ENCODE measurements at regions not wholly inside any gene's neighbourhood (a gene's known extent, or its start where the extent isn't known, plus 50 kb on each side); places are given as distances from the start of the nearest gene placed in this dataset.
"Not testable (repeated sequence)": the region's sequence is repeated elsewhere in the genome, so short reads cannot be mapped to it uniquely, and the experiment has no call there.

- H3K4me3 ChIP-seq (ENCODE audit: insufficient read depth, low read length, poor library complexity, severe bottlenecking): no peak overlapping the region
- no peaks in the 10 kb centered on the region for H3K79me2 ChIP-seq (ENCODE audit: insufficient read depth, low read length)
- no peaks in the 10 kb centered on the region for H3K9me3 ChIP-seq (ENCODE audit: insufficient read depth, low read length)
- H2AFZ ChIP-seq (ENCODE audit: low read depth, low read length, severe bottlenecking): no peak overlapping the region
- H3K27me3 ChIP-seq (ENCODE audit: low read length): no peaks in the 10 kb centered on the region
- H3K9me2 ChIP-seq (replicated peaks; ENCODE audit: insufficient read depth, low read length): no peaks in the 10 kb centered on the region
- no peak overlapping the region for H3K4me2 ChIP-seq (ENCODE audit: low read depth, low read length, poor library complexity, severe bottlenecking)
- no peak overlapping the region for H3K9ac ChIP-seq (ENCODE audit: low read length)
- H4K20me1 ChIP-seq (ENCODE audit: low read depth, low read length): no peaks in the 10 kb centered on the region
- no peaks in the 10 kb centered on the region for H3F3A ChIP-seq (ENCODE audit: insufficient read depth)
- no peaks in the 10 kb centered on the region for H3K36me3 ChIP-seq (ENCODE audit: low read length)
- H3K27ac ChIP-seq (ENCODE audit: low read depth, low read length): no peak overlapping the region
- TF ChIP-seq, protein P1, sequence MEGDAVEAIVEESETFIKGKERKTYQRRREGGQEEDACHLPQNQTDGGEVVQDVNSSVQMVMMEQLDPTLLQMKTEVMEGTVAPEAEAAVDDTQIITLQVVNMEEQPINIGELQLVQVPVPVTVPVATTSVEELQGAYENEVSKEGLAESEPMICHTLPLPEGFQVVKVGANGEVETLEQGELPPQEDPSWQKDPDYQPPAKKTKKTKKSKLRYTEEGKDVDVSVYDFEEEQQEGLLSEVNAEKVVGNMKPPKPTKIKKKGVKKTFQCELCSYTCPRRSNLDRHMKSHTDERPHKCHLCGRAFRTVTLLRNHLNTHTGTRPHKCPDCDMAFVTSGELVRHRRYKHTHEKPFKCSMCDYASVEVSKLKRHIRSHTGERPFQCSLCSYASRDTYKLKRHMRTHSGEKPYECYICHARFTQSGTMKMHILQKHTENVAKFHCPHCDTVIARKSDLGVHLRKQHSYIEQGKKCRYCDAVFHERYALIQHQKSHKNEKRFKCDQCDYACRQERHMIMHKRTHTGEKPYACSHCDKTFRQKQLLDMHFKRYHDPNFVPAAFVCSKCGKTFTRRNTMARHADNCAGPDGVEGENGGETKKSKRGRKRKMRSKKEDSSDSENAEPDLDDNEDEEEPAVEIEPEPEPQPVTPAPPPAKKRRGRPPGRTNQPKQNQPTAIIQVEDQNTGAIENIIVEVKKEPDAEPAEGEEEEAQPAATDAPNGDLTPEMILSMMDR (IDR thresholded peaks at IDR 0.05; ENCODE audit: insufficient read depth, low read length, poor library complexity, severe bottlenecking): no peak
- no peak for TF ChIP-seq EZH2phosphoT487 (conservative IDR thresholded peaks at IDR 0.05; ENCODE audit: low read length)
These were observed 179.9 kb downstream of the KIT start for GRCh38 chr4:54837576-54838140.

GRCh38 chr4:54828361-54828760 is 170.6 kb downstream of the KIT start:
- H3K27me3 ChIP-seq (ENCODE audit: low read length); H3K4me2 ChIP-seq (ENCODE audit: low read depth, low read length, poor library complexity, severe bottlenecking); H3K79me2 ChIP-seq (ENCODE audit: insufficient read depth, low read length); H3K9me2 ChIP-seq (replicated peaks; ENCODE audit: insufficient read depth, low read length); H3F3A ChIP-seq (ENCODE audit: insufficient read depth); H3K4me3 ChIP-seq (ENCODE audit: insufficient read depth, low read length, poor library complexity, severe bottlenecking); H4K20me1 ChIP-seq (ENCODE audit: low read depth, low read length); H3K36me3 ChIP-seq (ENCODE audit: low read length); H3K9ac ChIP-seq (ENCODE audit: low read length); H3K27ac ChIP-seq (ENCODE audit: low read depth, low read length); H3K9me3 ChIP-seq (ENCODE audit: insufficient read depth, low read length); H2AFZ ChIP-seq (ENCODE audit: low read depth, low read length, severe bottlenecking): not testable (repeated sequence)

DNA sequence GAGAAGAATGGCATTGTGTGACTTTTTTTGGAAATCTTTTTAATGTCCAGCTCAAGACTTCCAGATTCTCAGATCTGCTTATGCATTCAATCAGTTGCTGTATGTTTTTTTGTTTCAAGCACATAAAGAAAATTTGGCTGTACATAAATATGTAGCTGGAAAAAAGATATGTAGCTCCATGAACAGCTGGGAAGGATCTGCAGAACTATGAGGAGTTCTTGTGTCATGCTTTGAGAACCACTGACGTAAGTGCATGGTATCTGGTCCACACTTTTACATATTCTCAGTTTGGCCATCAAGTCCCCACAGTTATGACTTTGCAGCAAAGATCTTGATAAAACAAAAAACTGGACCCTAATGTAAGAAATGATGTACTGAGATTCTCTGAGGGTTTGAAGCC is 165.9 kb downstream of the KIT start:
- Histone ChIP-seq H4K20me1 (ENCODE audit: low read depth, low read length) (no peaks in the 10 kb centered on the region), H3F3A (ENCODE audit: insufficient read depth) (no peaks in the 10 kb centered on the region), H3K27me3 (ENCODE audit: low read length) (no peaks in the 10 kb centered on the region), H3K36me3 (ENCODE audit: low read length) (no peaks in the 10 kb centered on the region), H3K27ac (ENCODE audit: low read depth, low read length) (no peak overlapping the region), H3K9me3 (ENCODE audit: insufficient read depth, low read length) (no peaks in the 10 kb centered on the region), H3K9me2 (replicated peaks; ENCODE audit: insufficient read depth, low read length) (no peaks in the 10 kb centered on the region), H2AFZ (ENCODE audit: low read depth, low read length, severe bottlenecking) (no peak overlapping the region), H3K79me2 (ENCODE audit: insufficient read depth, low read length) (no peaks in the 10 kb centered on the region), H3K9ac (ENCODE audit: low read length) (no peak overlapping the region), H3K4me3 (ENCODE audit: insufficient read depth, low read length, poor library complexity, severe bottlenecking) (no peak overlapping the region), H3K4me2 (ENCODE audit: low read depth, low read length, poor library complexity, severe bottlenecking) (no peak overlapping the region)
- TF ChIP-seq, protein P1 (IDR thresholded peaks at IDR 0.05; ENCODE audit: insufficient read depth, low read length, poor library complexity, severe bottlenecking): no peak
- no peak for TF ChIP-seq EZH2phosphoT487 (conservative IDR thresholded peaks at IDR 0.05; ENCODE audit: low read length)

DNA sequence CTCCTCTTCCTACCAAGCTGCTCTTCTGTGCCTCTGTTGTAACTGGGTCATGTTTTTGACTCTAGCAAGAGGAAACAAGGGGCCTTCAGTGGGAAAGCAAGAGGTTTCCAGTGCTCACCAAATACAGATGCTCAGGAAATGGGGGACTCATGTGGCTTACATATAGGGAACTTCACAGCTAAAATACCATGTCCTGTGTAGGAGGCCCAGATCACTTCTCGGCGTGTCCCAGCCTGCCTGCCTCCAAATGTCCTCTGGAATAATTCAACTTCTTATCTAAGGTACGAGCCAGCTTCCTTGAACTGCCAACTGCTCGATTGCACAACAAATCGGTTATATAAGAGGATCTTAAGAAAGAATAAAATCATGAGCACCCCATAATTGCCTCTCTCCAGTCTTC is 161.3 kb downstream of the KIT start:
- H3F3A ChIP-seq (ENCODE audit: insufficient read depth): no peaks in the 10 kb centered on the region
- no peak overlapping the region for H3K27ac ChIP-seq (ENCODE audit: low read depth, low read length)
- H3K27me3 ChIP-seq (ENCODE audit: low read length): no peaks in the 10 kb centered on the region
- no peak for TF ChIP-seq EZH2phosphoT487 (conservative IDR thresholded peaks at IDR 0.05; ENCODE audit: low read length)
- TF ChIP-seq, protein P1 (IDR thresholded peaks at IDR 0.05; ENCODE audit: insufficient read depth, low read length, poor library complexity, severe bottlenecking): no peak
- H3K4me3 ChIP-seq (ENCODE audit: insufficient read depth, low read length, poor library complexity, severe bottlenecking): no peak overlapping the region
- H3K79me2 ChIP-seq (ENCODE audit: insufficient read depth, low read length): no peaks in the 10 kb centered on the region
- no peak overlapping the region for H2AFZ ChIP-seq (ENCODE audit: low read depth, low read length, severe bottlenecking)
- H4K20me1 ChIP-seq (ENCODE audit: low read depth, low read length): no peaks in the 10 kb centered on the region
- no peak overlapping the region for H3K9ac ChIP-seq (ENCODE audit: low read length)
- H3K9me2 ChIP-seq (replicated peaks; ENCODE audit: insufficient read depth, low read length): no peaks in the 10 kb centered on the region
- no peak overlapping the region for H3K4me2 ChIP-seq (ENCODE audit: low read depth, low read length, poor library complexity, severe bottlenecking)
- no peaks in the 10 kb centered on the region for H3K9me3 ChIP-seq (ENCODE audit: insufficient read depth, low read length)
- no peaks in the 10 kb centered on the region for H3K36me3 ChIP-seq (ENCODE audit: low read length)

Measured in SU-DHL-6 (cell line).